ENCODE measurements at regions not wholly inside any gene's neighbourhood (a gene's known extent, or its start where the extent isn't known, plus 50 kb on each side); places are given as distances from the start of the nearest gene placed in this dataset.

- Histone ChIP-seq H3K4me3 (ENCODE audit: low read depth in 2 of 2, low read length in 1 of 2) (no peak overlapping the region), H3K36me3 (replicated peaks in 1 of 2; ENCODE audit: control insufficient read depth in 1 of 2, insufficient read depth in 2 of 2, low read length in 1 of 2) (no peaks in the 10 kb centered on the region), H3K9me3 (no peaks in the 10 kb centered on the region), H3K27ac (ENCODE audit: low read depth in 2 of 2, low read length in 1 of 2) (no peak overlapping the region), H3K4me1 (ENCODE audit: control insufficient read depth in 1 of 2, insufficient read depth in 2 of 2, low read depth in 1 of 2, low read length in 1 of 2) (no peaks in the 10 kb centered on the region), H4K20me1 (ENCODE audit: insufficient read depth) (no peaks in the 10 kb centered on the region), H3K79me2 (ENCODE audit: insufficient read depth) (no peaks in the 10 kb centered on the region), H3F3A (replicated peaks; ENCODE audit: insufficient read depth) (no peaks in the 10 kb centered on the region), H2AFZ (ENCODE audit: low read depth) (no peak overlapping the region), H3K27me3 (ENCODE audit: insufficient read depth) (peaks cover 6% of the 10 kb centered on the region; the same call in 1 of the 2 replicates), H3K9me2 (no peaks in the 10 kb centered on the region), H3K9ac (no peak overlapping the region), H3K4me2 (no peak overlapping the region)
- WGBS (ENCODE audit: low lambda C conversion rate): 74% methylated on average over 4 of the region's 4 CpGs
- DNase-seq: no peak
- POLR2A ChIA-PET: no interaction called here
- CTCF ChIA-PET: no interaction called here
- TF ChIP-seq TEAD4 (IDR thresholded peaks at IDR 0.05; ENCODE audit: borderline replicate concordance, insufficient read depth): no peak
- TF ChIP-seq REST (IDR thresholded peaks at IDR 0.05; ENCODE audit: low read depth, low read length): no peak
- TF ChIP-seq RXRA (IDR thresholded peaks at IDR 0.05; ENCODE audit: borderline replicate concordance, low read depth): no peak
- TF ChIP-seq ELF1 (IDR thresholded peaks at IDR 0.05): no peak
- TF ChIP-seq FOXM1 (IDR thresholded peaks at IDR 0.05; ENCODE audit: low read depth): no peak
- no peak for TF ChIP-seq YY1 (IDR thresholded peaks at IDR 0.05; ENCODE audit: low read depth)
Observed at GRCh38 chr2:159860581-159861310, 62.7 kb upstream of the CD302 start.

GRCh38 chr2:159859583-159859982 lies 61.6 kb upstream of the CD302 start:
- H3K9me3 ChIP-seq: no peaks in the 10 kb centered on the region
- no peaks in the 10 kb centered on the region for H4K20me1 ChIP-seq (ENCODE audit: insufficient read depth)
- H3K27me3 ChIP-seq (ENCODE audit: insufficient read depth): peaks cover 6% of the 10 kb centered on the region; the same call in 1 of the 2 replicates
- DNase-seq: no peak
- CTCF ChIA-PET: no interaction called here
- no peak overlapping the region for H3K9ac ChIP-seq
- TF ChIP-seq MAX (IDR thresholded peaks at IDR 0.05; ENCODE audit: low read depth): no peak
- TF ChIP-seq RAD21 (IDR thresholded peaks at IDR 0.05; ENCODE audit: low read length): no peak
- TF ChIP-seq EP300 (IDR thresholded peaks at IDR 0.05; ENCODE audit: borderline replicate concordance in 1 of 2, low read depth in 1 of 2, low read length in 1 of 2): no peak
- TF ChIP-seq SIN3A (IDR thresholded peaks at IDR 0.05; ENCODE audit: borderline replicate concordance, low read depth, low read length): no peak
- TF ChIP-seq TAF1 (IDR thresholded peaks at IDR 0.05; ENCODE audit: borderline replicate concordance, low read depth, low read length): no peak
- TF ChIP-seq USF2 (IDR thresholded peaks at IDR 0.05; ENCODE audit: borderline replicate concordance, low read depth, low read length): no peak
- no peak for TF ChIP-seq POLR2AphosphoS5 (IDR thresholded peaks at IDR 0.05; ENCODE audit: low read depth, low read length)
- no peak for TF ChIP-seq PBX3 (IDR thresholded peaks at IDR 0.05)
- TF ChIP-seq FOSL2 (IDR thresholded peaks at IDR 0.05; ENCODE audit: borderline replicate concordance, low read depth): no peak
- no peak for TF ChIP-seq MEF2A (IDR thresholded peaks at IDR 0.05; ENCODE audit: borderline replicate concordance, low read depth)
- no peak for TF ChIP-seq SMC3 (IDR thresholded peaks at IDR 0.05; ENCODE audit: low read depth, low read length)
- no peaks in the 10 kb centered on the region for H3F3A ChIP-seq (replicated peaks; ENCODE audit: insufficient read depth)
- no peak overlapping the region for H3K27ac ChIP-seq (ENCODE audit: low read depth in 2 of 2, low read length in 1 of 2)
- no peak overlapping the region for H3K4me3 ChIP-seq (ENCODE audit: low read depth in 2 of 2, low read length in 1 of 2)
- H3K79me2 ChIP-seq (ENCODE audit: insufficient read depth): no peaks in the 10 kb centered on the region
- no peaks in the 10 kb centered on the region; a peak in 1 of 4 replicates for H3K4me1 ChIP-seq (ENCODE audit: control insufficient read depth in 1 of 2, insufficient read depth in 2 of 2, low read depth in 1 of 2, low read length in 1 of 2)
- no peaks in the 10 kb centered on the region for H3K9me2 ChIP-seq
- no peaks in the 10 kb centered on the region for H3K36me3 ChIP-seq (replicated peaks in 1 of 2; ENCODE audit: control insufficient read depth in 1 of 2, insufficient read depth in 2 of 2, low read length in 1 of 2)
- H2AFZ ChIP-seq (ENCODE audit: low read depth): no peak overlapping the region
- POLR2A ChIA-PET: no interaction called here
- no peak overlapping the region for H3K4me2 ChIP-seq
- WGBS (ENCODE audit: low lambda C conversion rate): 90% methylated on average over 1 of the region's 1 CpG
